Ovary (tissue), 7 donors: ENCODE measurements at regions not wholly inside any gene's neighbourhood (a gene's known extent, or its start where the extent isn't known, plus 50 kb on each side); places are given as distances from the start of the nearest gene placed in this dataset.

Source experiments
- DNase-seq, 5 donors: peaks; one replicate each; pipeline ENCODE4 v3.0.0-alpha.2; 2019 to 2020
- H3K27ac ChIP-seq, 2 donors: fragments of 200-600 bp; one replicate each; pipeline versions ENCODE4 v1.5.1 to v1.8.0; 2019 to 2022
- H3K27me3 ChIP-seq: fragments of 200-600 bp; one replicate; pipeline ENCODE4 v1.8.0; 2022
- H3K36me3 ChIP-seq: fragments of 200-600 bp; sonication (generic); one replicate; pipeline ENCODE4 v1.5.1; 2019
- H3K4me1 ChIP-seq: one replicate; pipeline ENCODE4 v1.8.1; 2013; ENCODE audit warnings: mild to moderate bottlenecking, moderate library complexity; ENCODE audit not compliant: insufficient read depth
- H3K4me3 ChIP-seq: fragments of 200-600 bp; sonication (generic); one replicate; pipeline ENCODE4 v1.5.1; 2017
- H3K9me3 ChIP-seq, 2 donors: fragments of 200-600 bp in 1 of 2; sonication (generic) in 1 of 2; one replicate each; pipeline versions ENCODE4 v1.5.1 to v1.8.1; 2013 to 2019; ENCODE audit warnings: mild to moderate bottlenecking in 1 of 2, moderate library complexity in 1 of 2
- EP300 ChIP-seq: sonication (generic); formaldehyde crosslinking; IDR thresholded peaks from one replicate; pipeline ENCODE4 v1.6.1; 2017; ENCODE audit warnings: antibody characterized with exemption
- POLR2A ChIP-seq: fragments of 450-650 bp; IDR thresholded peaks from one replicate; pipeline ENCODE4 v1.6.1; 2017; ENCODE audit warnings: antibody characterized with exemption, mild to moderate bottlenecking, moderate library complexity
- whole genome bisulfite sequencing, 3 donors: extraction: QIAGEN DNeasy Blood & Tissue Kit in 1 of 3; methylation state at CpG; one replicate each; pipeline versions ENCODE4 v1.1.5 to v1.1.7; 2013 to 2017; 5-methylcytosine and 5-hydroxymethylcytosine counted together
- intact Hi-C, 4 donors: fragments of 100-400 bp; cut with DNase I; formaldehyde crosslinking; loops; one replicate each; pipeline versions ENCODE4 v1.11.0 to v1.15.1; 2022 to 2023
- TF ChIP-seq, protein P1 (sequence below), 3 donors: fragments of 450-650 bp in 2 of 3; fragments of 200-600 bp in 1 of 3; IDR thresholded peaks; one replicate each; pipeline versions ENCODE4 v1.5.1 to v1.8.0; 2016 to 2022; ENCODE audit warnings: antibody characterized with exemption in 3 of 3, mild to moderate bottlenecking in 1 of 3
- donor health status: DM: no; HTN: no; CAD: no; lungs with moderate emphysema.
- donor health status: DM: no; HTN: no; CAD: no.
- donor health status: Bipolar disorder and iron deficiency.
- donor health status: DM: no; HTN: no; CAD: no.
- donor health status: DM: yes; HTN: yes; CAD: no.

GRCh38 chr16:51756447-51757123 is 605.5 kb upstream of the SALL1 start:
- WGBS, 3 donors, result 82 to 88% (median 86%) methylated on average over 14 of the region's 14 CpGs
- H3K9me3 ChIP-seq, result no peaks in the 10 kb centered on the region

DNA sequence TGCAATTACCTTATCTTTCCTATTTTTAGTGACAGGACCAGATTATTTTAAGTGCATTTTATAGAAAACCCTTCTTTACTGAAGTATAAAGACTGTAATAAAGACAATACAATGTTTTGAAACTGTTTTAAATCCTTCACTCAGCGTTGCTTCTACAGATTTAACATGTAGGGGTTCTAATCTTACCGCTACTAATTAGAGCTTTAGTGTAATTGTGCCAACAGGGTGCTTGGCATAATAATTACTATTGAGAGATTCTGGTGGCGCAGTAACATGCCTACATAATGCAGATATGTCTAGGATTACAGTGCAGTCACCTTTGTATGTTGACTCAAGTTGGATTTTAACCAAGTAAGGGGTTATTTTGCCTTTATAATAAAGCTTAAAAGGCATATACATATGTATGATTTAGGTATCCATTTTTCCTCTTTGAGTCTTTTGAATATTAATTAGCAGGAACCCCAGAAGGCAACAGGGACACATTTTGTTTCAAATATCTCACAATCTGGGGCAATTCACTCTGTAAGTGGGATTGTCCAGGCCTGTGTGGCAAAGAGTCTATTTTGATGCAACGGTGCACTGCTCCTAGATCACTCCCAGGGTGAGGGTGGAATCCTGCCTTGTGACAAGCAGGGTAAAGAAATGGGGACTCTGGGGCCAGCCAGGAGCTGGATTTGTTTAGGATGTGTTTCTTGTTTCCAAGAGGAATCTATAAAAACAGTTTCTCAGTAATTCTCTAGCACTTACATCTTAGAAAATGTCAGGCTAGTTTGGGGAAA is 604.7 kb upstream of the SALL1 start:
- Histone ChIP-seq H3K36me3 (no peaks in the 10 kb centered on the region), H3K27ac (no peak overlapping the region), H3K9me3 (no peaks in the 10 kb centered on the region), H3K4me1 (no peaks in the 10 kb centered on the region), H3K27me3 (no peaks in the 10 kb centered on the region), H3K4me3 (no peak overlapping the region)
- TF ChIP-seq EP300, result no peak
- TF ChIP-seq POLR2A, result no peak
- TF ChIP-seq, protein P1, sequence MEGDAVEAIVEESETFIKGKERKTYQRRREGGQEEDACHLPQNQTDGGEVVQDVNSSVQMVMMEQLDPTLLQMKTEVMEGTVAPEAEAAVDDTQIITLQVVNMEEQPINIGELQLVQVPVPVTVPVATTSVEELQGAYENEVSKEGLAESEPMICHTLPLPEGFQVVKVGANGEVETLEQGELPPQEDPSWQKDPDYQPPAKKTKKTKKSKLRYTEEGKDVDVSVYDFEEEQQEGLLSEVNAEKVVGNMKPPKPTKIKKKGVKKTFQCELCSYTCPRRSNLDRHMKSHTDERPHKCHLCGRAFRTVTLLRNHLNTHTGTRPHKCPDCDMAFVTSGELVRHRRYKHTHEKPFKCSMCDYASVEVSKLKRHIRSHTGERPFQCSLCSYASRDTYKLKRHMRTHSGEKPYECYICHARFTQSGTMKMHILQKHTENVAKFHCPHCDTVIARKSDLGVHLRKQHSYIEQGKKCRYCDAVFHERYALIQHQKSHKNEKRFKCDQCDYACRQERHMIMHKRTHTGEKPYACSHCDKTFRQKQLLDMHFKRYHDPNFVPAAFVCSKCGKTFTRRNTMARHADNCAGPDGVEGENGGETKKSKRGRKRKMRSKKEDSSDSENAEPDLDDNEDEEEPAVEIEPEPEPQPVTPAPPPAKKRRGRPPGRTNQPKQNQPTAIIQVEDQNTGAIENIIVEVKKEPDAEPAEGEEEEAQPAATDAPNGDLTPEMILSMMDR (IDR thresholded peaks at IDR 0.05), result no peak
- DNase-seq, result no peak
- 84 to 91% (median 90%) methylated on average over 4 of the region's 4 CpGs for WGBS, 3 donors
- intact Hi-C loops, result no loop called here

More at GRCh38 chr16:51756447-51757123, 605.5 kb upstream of the SALL1 start:
- intact Hi-C loops, result no loop called here
- no peak for TF ChIP-seq EP300
- TF ChIP-seq POLR2A, result no peak
- TF ChIP-seq, protein P1 (IDR thresholded peaks at IDR 0.05), result no peak
- Histone ChIP-seq H3K36me3 (no peaks in the 10 kb centered on the region), H3K4me3 (no peak overlapping the region), H3K27ac (no peak overlapping the region), H3K27me3 (no peaks in the 10 kb centered on the region), H3K4me1 (no peaks in the 10 kb centered on the region)
- DNase-seq, result no peak

GRCh38 chr16:51755039-51755501 is 604.0 kb upstream of the SALL1 start:
- Histone ChIP-seq H3K9me3 (no peaks in the 10 kb centered on the region), H3K27me3 (no peaks in the 10 kb centered on the region), H3K27ac (no peak overlapping the region), H3K36me3 (no peaks in the 10 kb centered on the region), H3K4me1 (no peaks in the 10 kb centered on the region), H3K4me3 (no peak overlapping the region)
- no peak for TF ChIP-seq POLR2A
- TF ChIP-seq, protein P1 (IDR thresholded peaks at IDR 0.05), result no peak
- no peak for TF ChIP-seq EP300
- WGBS, 3 donors, result 83 to 86% (median 84%) methylated on average over 12 of the region's 12 CpGs
- DNase-seq, result no peak
- intact Hi-C loops, result no loop called here

GRCh38 chr16:51753467-51754127 is 602.5 kb upstream of the SALL1 start:
- H3K4me1 ChIP-seq, result no peaks in the 10 kb centered on the region
- intact Hi-C loops, result no loop called here

More at GRCh38 chr16:51753467-51754127, 602.5 kb upstream of the SALL1 start:
- no peak overlapping the region for H3K4me3 ChIP-seq
- TF ChIP-seq POLR2A (no peak), EP300 (no peak)
- TF ChIP-seq, protein P1 (IDR thresholded peaks at IDR 0.05), result no peak
- H3K27ac ChIP-seq, result no peak overlapping the region
- H3K9me3 ChIP-seq, result no peaks in the 10 kb centered on the region
- DNase-seq, result no peak
- no peaks in the 10 kb centered on the region for H3K36me3 ChIP-seq
- 8 to 33% (median 19%) methylated on average over 1 of the region's 1 CpG for WGBS, 3 donors
- no peaks in the 10 kb centered on the region for H3K27me3 ChIP-seq
